Common myeloid progenitor, CD34-positive (primary cell): ENCODE measurements at regions not wholly inside any gene's neighbourhood (a gene's known extent, or its start where the extent isn't known, plus 50 kb on each side); places are given as distances from the start of the nearest gene placed in this dataset.

ENCODE experiments used
- CTCF ChIA-PET: fragments of 350-600 bp; sonication (Branson Sonifier 250); formaldehyde crosslinking; loops from one replicate; lab custom pipeline; 2021; ENCODE audit warnings: antibody characterized with exemption; lab: Charles Lee
- POLR2A ChIA-PET: fragments of 350-600 bp; sonication (Branson Sonifier 250); formaldehyde crosslinking; loops from one replicate; lab custom pipeline; 2021; ENCODE audit warnings: antibody characterized with exemption; lab: Charles Lee
- DNase-seq, 3 donors: peaks; one replicate each; pipeline versions ENCODE4 v3.0.0 to v3.0.0-alpha.2; 2013
- H3K27ac ChIP-seq, 2 experiments: 1 replicate in 1 of 2; 2 replicates in 1 of 2; pipeline ENCODE4 v1.7.0; 2013; ENCODE audit warnings: inconsistent platforms in 2 of 2, low read length in 2 of 2, mild to moderate bottlenecking in 2 of 2, low read depth in 1 of 2, moderate library complexity in 1 of 2; ENCODE audit not compliant: severe bottlenecking in 2 of 2, insufficient read depth in 1 of 2, poor library complexity in 1 of 2
- H3K27me3 ChIP-seq, 5 experiments: replicated peaks in 2 of 5; 1 replicate in 3 of 5; 2 replicates in 2 of 5; pipeline versions ENCODE4 v1.6.1 to v1.7.0; 2013; ENCODE audit warnings: low read length in 4 of 5, mild to moderate bottlenecking in 2 of 5, moderate library complexity in 2 of 5, inconsistent platforms in 1 of 5; ENCODE audit not compliant: insufficient read depth in 5 of 5, control insufficient read depth in 4 of 5
- H3K36me3 ChIP-seq, 4 experiments: 1 replicate in 2 of 4; 2 replicates in 2 of 4; pipeline versions ENCODE4 v1.6.1 to v1.7.0; 2013; ENCODE audit warnings: low read length in 3 of 4, control low read depth in 1 of 4, mild to moderate bottlenecking in 1 of 4; ENCODE audit not compliant: control insufficient read depth in 4 of 4, insufficient read depth in 4 of 4
- H3K4me1 ChIP-seq, 4 experiments: 1 replicate in 3 of 4; 2 replicates in 1 of 4; pipeline versions ENCODE4 v1.6.1 to v1.7.1; 2013; ENCODE audit warnings: low read length in 3 of 4, mild to moderate bottlenecking in 3 of 4, control low read depth in 1 of 4, inconsistent platforms in 1 of 4, moderate library complexity in 1 of 4; ENCODE audit not compliant: control insufficient read depth in 4 of 4, insufficient read depth in 4 of 4; ENCODE audit errors: control extremely low read depth in 1 of 4
- H3K4me3 ChIP-seq, 7 experiments: 1 replicate in 4 of 7; 2 replicates in 3 of 7; pipeline versions ENCODE4 v1.5.1 to v1.7.0; 2013; ENCODE audit warnings: mild to moderate bottlenecking in 7 of 7, low read length in 6 of 7, moderate library complexity in 6 of 7, inconsistent platforms in 2 of 7, low read depth in 2 of 7, control low read depth in 1 of 7; ENCODE audit not compliant: insufficient read depth in 4 of 7, control insufficient read depth in 1 of 7; ENCODE audit errors: extremely low read depth in 1 of 7
- H3K9me3 ChIP-seq, 5 experiments: 1 replicate in 4 of 5; 2 replicates in 1 of 5; pipeline versions ENCODE4 v1.6.1 to v1.7.1; 2013; ENCODE audit warnings: low read length in 4 of 5, mild to moderate bottlenecking in 2 of 5, inconsistent platforms in 1 of 5, low read depth in 1 of 5, moderate library complexity in 1 of 5; ENCODE audit not compliant: control insufficient read depth in 4 of 5, insufficient read depth in 2 of 5; ENCODE audit errors: control extremely low read depth in 1 of 5
- WGBS: methylation state at CpG from one replicate; pipeline ENCODE4 v1.1.5; 2013; ENCODE audit not compliant: insufficient coverage; 5-methylcytosine and 5-hydroxymethylcytosine counted together

- ChIA-PET CTCF (interaction anchor here (1.9 kb wide), 1 partner anchor 12 kb away, joined by 4 read pairs; no protein-coding TSS in a partner anchor), POLR2A (no interaction called here)
- H3K9me3 ChIP-seq, result no peaks in the 10 kb centered on the region
Observed at GRCh38 chr4:158331863-158332262, 121.6 kb downstream of the TMEM144 start.

DNA sequence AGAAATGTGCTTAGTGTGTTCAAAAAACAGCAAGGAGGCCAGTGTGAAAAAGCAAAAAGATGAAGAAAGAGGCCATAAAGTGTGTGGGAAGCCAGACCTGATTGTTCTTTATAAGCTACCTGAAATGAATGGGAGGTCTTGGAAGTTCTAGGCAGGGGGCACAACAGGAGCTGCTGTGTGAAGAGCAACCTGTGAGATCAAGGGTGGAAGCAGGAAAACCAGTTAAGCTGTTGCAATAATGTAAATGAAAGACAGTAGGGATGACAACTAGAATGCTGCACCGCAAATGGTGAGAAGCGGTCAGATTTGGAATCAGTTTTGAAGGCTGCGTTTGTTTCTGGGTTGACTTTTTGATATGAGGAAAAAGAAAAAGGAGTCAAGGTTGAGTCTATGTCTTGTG, 123.5 kb downstream of the TMEM144 start:
- H3K27me3 ChIP-seq, result no peaks in the 10 kb centered on the region
- DNase-seq, result no peak
- ChIA-PET POLR2A (no interaction called here), CTCF (interaction anchor here (1.9 kb wide), 1 partner anchor 14 kb away, joined by 4 read pairs; no protein-coding TSS in a partner anchor)
- WGBS, result 94% methylated on average over 3 of the region's 3 CpGs
- no peak overlapping the region for H3K27ac ChIP-seq
- no peaks in the 10 kb centered on the region for H3K4me1 ChIP-seq
- H3K4me3 ChIP-seq, result no peak overlapping the region
- H3K9me3 ChIP-seq, result no peaks in the 10 kb centered on the region
- H3K36me3 ChIP-seq, result no peaks in the 10 kb centered on the region

More at GRCh38 chr4:158331863-158332262, 121.6 kb downstream of the TMEM144 start:
- Histone ChIP-seq H3K4me3 (no peak overlapping the region), H3K27ac (no peak overlapping the region), H3K36me3 (no peaks in the 10 kb centered on the region), H3K27me3 (no peaks in the 10 kb centered on the region), H3K4me1 (no peaks in the 10 kb centered on the region)
- DNase-seq, result no peak

- H3K4me3 ChIP-seq, result no peak overlapping the region
- no peaks in the 10 kb centered on the region for H3K4me1 ChIP-seq
- H3K27ac ChIP-seq, result no peak overlapping the region
- no peaks in the 10 kb centered on the region for H3K9me3 ChIP-seq
- no CpG with 5 or more reads among the region's 1 CpG for WGBS
- H3K36me3 ChIP-seq, result no peaks in the 10 kb centered on the region
- ChIA-PET CTCF (no interaction called here), POLR2A (no interaction called here)
- H3K27me3 ChIP-seq, result peaks cover 0 to 3% (median 0%) of the 10 kb centered on the region in 5 experiments
- DNase-seq, result no peak
Observed at GRCh38 chr4:158341896-158342295, 131.6 kb downstream of the TMEM144 start.

DNA sequence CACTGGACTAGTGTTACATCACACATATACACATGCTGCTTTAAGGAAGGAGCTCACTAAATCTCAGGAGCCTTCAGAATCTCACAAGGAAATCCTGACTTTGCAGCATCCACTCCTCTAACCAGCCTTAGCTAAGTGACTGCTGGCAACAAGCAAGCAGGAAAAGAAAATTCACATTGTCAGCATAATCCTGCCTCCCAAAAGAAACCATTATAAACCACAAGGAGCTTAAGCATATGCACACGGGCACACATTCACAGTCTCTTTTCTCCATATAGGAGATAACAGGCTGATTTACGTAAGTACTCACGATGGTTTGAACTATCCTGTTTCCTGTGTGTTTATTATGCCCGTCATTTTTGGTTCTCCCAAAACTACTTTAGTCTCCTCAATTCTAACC, 136.3 kb downstream of the TMEM144 start:
- DNase-seq, result no peak
- POLR2A ChIA-PET, result no interaction called here
- Histone ChIP-seq H3K4me1 (no peaks in the 10 kb centered on the region), H3K36me3 (no peaks in the 10 kb centered on the region), H3K27me3 (peaks cover 0 to 3% (median 0%) of the 10 kb centered on the region in 5 experiments), H3K4me3 (no peak overlapping the region), H3K27ac (no peak overlapping the region), H3K9me3 (no peaks in the 10 kb centered on the region)
- WGBS, result 83% methylated on average over 1 of the region's 4 CpGs
- CTCF ChIA-PET, result interaction anchor here (0.6 kb wide), 1 partner anchor 1556 kb away, joined by 3 read pairs; no protein-coding TSS in a partner anchor

DNA sequence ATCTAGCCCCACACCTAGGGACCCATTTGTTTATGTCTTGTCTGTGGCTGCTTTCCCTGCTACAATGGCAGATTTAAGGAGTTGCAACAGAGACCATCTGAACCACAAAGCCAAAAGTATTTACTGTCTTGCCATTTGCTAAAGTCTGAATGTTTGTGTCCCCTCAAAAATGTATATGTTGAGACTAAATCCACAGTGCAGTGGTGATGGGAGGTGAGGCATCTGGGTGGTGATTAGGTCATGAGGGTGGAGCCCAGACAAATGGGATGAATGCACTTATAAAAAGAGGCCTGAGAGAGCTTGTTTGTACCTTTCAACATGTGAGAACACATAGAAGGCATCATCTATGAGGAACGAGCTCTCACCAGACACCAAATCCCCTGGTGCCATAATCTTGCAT, 137.3 kb downstream of the TMEM144 start:
- Histone ChIP-seq H3K9me3 (no peaks in the 10 kb centered on the region), H3K36me3 (no peaks in the 10 kb centered on the region), H3K4me1 (no peaks in the 10 kb centered on the region), H3K27ac (no peak overlapping the region), H3K27me3 (peaks cover 0 to under 1% (median 0%) of the 10 kb centered on the region in 5 experiments), H3K4me3 (no peak overlapping the region)
- DNase-seq, result no peak
- ChIA-PET CTCF (no interaction called here), POLR2A (no interaction called here)
- WGBS, result no CpG with 5 or more reads among the region's 1 CpG

GRCh38 chr4:158350161-158350560, 139.9 kb downstream of the TMEM144 start:
- POLR2A ChIA-PET, result no interaction called here
- no peaks in the 10 kb centered on the region for H3K36me3 ChIP-seq
- no peaks in the 10 kb centered on the region for H3K4me1 ChIP-seq
- no peaks in the 10 kb centered on the region for H3K27me3 ChIP-seq
- no peak overlapping the region for H3K4me3 ChIP-seq
- DNase-seq, result no peak
- no peaks in the 10 kb centered on the region for H3K9me3 ChIP-seq
- CTCF ChIA-PET, result interaction anchor here (1.3 kb wide), 1 partner anchor 22 kb away, joined by 3 read pairs; no protein-coding TSS in a partner anchor
- no CpG with 5 or more reads among the region's 1 CpG for WGBS
- no peak overlapping the region for H3K27ac ChIP-seq

GRCh38 chr4:158353541-158354304, 143.4 kb downstream of the TMEM144 start:
- DNase-seq, result no peak
- H3K27me3 ChIP-seq, result no peaks in the 10 kb centered on the region
- WGBS, result 100% methylated on average over 1 of the region's 4 CpGs
- ChIA-PET POLR2A (no interaction called here), CTCF (no interaction called here)
- no peak overlapping the region for H3K27ac ChIP-seq
- no peaks in the 10 kb centered on the region for H3K4me1 ChIP-seq
- H3K9me3 ChIP-seq, result no peaks in the 10 kb centered on the region
- H3K4me3 ChIP-seq, result no peak overlapping the region
- H3K36me3 ChIP-seq, result no peaks in the 10 kb centered on the region
